Dermis microvascular lymphatic vessel endothelial cell (primary cell): ENCODE measurements at regions not wholly inside any gene's neighbourhood (a gene's known extent, or its start where the extent isn't known, plus 50 kb on each side); places are given as distances from the start of the nearest gene placed in this dataset.

ENCODE experiments used
- DNase-seq, 2 donors: peaks; one replicate each; pipeline versions ENCODE4 v3.0.0 to v3.0.0-alpha.2; 2010; ENCODE audit warnings: low read depth in 2 of 2

DNA sequence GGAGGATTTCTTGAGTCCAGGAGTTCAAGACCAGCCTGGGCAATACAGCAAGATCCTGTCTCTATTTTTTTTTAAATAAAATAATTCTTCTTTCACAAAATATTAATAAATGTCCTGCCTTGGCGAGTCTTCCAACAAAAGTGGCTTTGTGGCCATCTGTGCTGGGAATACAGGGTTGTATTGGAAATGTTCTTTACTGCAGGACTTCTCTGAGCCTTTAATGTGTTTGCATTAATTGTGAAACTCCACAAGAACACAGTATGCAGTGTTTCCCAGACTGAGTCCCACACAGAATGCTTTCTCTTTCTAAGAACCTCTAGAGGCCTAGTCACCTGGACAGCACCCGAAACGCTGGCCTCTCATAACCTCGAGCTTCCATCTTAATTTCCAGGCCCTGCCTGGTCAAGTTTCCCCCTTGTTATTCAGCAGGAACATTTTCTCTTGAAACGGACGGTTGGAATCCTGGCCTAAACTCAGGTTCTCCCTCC is 85.4 kb upstream of the ARRDC4 start:
- no peak for DNase-seq

DNA sequence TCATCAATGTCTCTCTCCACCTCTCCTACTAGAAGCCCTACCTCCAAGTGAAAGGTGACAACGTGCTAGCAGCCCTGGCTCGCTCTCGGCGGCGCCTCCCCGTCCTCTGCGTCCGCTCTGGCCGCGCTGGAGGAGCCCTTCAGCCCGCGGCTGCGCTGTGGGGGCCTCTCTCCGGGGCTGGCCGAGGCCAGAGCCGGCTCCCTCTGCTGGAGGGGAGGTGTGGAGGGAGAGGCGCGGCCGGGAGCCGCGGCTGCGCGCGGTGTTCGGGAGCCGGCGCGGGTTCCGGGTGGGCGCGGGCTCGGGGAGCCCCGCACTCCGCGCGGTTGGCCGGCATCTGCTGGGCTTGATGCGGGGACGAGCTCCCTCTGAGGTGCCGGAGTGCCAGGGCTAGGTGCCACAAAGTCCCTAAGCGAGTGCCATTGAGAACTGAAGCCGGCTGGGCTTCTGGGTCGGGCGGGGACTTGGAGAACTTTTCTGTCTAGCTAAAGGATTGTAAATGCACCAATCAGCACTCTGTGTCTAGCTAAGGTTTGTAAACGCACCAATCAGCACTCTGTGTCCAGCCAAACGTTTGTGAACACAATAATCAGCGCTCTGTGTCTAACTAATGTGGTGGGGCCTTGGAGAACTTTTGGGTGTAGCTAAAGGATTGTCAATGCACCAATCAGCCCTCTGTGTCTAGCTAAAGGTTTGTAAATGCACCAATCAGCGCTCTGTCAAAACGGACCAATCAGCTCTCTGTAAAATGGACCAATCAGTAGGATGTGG is 84.8 kb upstream of the ARRDC4 start:
- no peak for DNase-seq

DNA sequence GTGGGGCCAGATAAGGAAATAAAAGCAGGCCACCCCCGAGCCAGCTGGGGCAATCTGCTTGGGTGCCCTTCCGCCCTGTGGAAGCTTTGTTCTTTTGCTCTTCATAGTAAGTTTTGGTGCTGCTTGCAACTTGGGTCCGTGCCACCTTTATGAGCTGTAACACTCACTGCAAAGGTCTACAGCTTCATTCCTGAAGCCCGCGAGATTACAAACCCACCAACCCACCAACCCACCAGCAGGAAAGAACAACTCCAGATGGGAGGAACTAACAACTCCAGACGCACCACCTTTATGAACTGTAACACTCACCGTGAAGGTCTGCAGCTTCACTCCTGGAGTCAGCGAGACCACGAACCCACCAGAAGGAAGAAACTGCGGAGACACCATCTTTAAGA is 84.2 kb upstream of the ARRDC4 start:
- DNase-seq: no peak

DNA sequence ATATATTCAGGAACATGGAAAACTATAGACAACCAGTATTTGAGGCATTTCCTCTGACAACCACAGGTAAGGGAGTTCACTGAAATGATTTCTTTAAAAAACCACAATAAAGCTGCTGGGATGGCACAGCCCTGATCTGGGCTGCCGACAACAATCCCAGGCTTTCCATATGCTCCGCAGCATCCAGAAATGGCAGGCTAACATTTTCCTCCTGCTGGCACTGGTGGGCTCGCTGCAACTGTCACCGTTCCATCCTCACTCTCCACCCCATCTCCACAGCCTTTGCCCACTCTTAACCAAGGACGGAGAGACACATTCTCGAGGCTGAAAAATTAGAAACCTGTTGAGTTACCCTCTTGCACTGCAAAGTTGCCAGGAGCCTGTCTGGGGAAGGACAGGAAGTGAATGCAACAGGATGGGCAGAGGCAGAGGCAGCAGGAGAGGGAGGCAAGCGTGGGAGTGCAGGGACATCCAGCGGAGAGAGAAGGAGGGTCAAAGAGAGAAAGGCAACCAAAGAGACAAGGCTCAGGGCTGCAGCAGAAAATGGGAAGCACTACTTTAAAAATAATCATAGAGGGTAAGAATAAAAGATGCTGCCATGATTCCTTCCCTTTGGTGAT is 79.0 kb upstream of the ARRDC4 start:
- DNase-seq: no peak

DNA sequence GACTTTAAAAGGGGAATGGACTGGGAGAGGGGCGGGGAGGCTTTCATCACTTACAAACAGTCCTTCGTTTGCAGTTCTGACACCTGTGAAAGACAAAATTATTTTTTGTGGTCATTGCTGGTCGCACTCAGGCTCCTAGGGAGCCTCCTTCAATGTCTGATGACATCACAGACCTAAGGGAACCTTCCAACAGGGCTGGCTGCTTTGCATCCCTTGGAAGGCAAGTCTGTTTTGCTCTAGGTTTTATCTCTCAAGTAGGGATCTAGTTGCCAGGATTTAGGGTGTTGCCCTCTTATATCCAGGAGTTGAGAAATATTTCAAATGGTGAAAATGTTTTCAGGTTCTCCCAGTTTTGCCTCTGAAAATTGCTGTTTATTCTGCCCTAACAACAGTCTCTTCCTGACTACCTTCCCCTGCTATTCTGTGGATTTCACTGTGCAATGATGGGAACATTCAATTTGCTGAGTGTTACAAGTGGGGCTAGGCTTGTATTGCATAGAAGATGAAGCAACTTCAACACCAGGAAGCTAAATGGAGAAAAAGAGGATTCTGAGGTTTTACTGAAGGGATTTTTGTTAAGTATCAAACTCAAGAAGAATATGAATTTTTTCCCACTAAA is 75.9 kb upstream of the ARRDC4 start:
- no peak for DNase-seq

DNA sequence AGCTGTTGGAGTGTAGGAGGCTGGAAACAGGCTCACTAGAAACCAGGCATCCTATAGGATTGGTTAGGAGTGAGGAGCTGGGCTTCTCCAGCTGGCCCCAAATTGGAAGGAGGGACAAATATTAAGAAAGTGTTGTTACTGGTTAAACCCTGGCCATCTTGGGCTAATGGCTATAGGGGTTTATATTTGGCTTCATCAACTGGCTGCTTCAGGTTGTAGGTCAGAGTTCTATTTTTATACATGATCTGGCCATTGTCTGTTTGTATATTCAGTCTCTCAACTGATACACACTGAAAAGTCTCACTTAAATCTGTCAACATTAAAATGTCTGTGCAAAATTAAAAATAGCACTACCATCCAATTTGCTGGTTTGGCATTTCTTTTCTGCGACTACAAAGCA is 70.2 kb upstream of the ARRDC4 start:
- DNase-seq: no peak

DNA sequence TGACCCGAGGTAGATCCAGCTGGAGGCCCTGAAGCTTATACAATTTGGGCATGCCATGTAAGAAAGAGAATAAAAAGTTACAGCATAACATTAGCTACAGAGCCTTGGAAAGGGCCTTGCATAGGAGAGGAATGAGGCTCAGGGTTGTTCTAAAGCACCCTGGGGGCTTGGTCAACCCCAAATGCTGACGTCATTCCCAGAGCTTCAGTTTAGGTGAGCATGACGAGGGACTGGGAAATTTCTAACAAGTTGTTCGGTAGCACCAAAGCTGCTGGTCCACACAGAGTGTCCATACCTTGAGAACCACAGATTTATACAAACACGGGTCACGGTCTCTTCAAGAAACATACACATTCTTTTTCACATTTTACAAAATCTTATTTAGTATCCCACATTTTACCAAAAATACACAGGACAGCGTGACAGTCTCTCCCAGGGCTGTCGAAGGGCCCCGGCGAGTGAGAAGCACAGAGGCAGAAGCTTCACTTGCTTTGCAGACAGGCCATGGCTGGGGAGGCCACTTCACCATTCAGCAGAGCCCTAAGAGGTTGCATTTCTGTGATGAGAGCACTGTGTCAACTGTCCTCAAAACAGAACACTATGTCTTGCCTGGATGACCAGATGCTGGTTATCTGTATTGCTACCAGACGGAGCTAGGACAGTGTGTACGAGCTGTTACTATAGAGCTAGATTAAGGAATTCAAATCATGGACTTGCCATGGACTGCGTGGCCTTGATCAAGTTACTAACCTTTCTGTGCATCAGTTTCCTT is 68.2 kb upstream of the ARRDC4 start:
- DNase-seq: no peak

DNA sequence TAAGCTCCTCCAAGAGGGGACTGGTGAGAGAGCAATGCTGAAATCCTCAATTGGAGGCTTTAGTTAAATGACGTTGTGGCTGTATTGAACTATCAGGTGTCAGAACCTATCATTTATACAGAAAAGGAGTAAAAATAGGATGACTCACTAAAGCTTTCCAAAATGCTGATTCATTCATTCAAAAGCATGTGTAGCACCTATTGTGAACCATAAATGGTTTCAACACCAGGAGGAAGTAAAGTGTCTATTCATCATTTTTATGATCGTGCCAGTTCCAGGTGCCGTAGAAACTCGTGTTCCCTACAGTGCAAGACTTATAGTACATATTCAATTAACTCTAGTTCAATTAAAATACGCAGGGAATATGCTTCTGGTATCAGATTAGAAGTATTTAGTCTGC is 66.5 kb upstream of the ARRDC4 start:
- no peak for DNase-seq

DNA sequence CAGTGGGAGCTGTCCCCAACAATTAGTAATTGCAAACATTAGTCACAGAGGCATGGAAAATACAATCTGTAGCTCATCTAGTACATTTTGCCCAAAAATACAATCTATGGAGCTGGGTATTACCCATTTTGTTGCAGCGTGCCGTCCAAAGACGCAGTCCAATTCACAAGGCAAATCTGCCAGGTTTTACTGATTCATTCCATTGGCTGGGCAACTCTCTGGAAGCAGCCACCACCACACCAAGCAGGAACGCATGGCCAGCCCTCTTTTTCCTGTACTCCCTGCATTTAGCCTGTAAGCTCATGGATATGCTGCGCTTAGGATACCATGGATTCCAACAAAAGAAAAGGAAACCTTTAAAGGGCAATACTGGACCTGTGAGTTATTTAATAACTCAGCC is 60.5 kb upstream of the ARRDC4 start:
- DNase-seq: no peak

DNA sequence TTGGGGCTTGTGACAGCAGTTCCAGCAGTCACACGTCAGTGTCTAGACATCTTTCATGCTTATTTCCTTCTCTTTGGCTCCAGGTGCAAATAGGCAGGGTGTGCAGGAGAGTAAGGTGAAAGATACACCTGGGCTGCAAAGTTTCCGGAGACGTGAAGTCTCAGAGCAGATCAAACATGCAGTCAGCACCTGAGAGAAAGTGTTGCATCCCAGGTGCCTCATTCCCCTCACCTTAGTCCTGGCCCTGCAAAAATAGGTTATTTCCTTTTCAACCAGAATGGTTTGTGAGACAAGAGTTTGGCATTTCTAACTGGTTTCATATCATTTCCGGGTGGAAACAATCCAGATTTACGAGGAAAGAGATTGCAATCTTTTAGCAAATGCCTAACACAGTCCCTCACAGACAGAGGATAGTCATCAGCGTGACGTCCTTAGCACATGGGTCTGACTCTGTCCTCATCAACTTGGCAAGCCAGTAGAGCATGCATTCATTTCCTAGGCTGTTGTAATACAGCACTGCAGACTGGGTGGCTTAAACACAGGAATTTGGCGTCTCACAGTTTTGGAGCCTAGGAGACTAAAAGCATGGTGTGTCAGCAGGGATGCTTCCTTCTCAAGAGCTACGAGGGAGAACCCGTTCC is 58.2 kb upstream of the ARRDC4 start:
- DNase-seq: no peak

DNA sequence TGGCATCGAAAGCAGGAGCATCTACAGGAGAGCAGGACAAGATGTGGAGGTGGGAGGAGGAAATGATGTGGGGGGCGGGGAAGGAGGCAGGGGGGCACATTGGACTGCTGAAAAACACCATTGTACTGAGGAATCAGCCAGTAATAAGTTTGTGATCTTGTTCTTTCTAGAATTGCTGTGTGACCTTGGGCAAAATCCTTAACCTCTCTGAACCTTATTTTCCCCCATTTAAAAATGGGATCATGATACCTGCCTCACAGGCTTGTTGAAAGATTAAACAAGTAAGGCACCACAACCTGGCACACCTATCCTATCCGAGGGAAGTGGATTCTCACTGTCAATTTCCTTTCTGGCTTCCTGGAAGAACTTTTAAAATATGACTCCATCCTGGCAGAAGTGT is 56.9 kb upstream of the ARRDC4 start:
- DNase-seq: no peak

DNA sequence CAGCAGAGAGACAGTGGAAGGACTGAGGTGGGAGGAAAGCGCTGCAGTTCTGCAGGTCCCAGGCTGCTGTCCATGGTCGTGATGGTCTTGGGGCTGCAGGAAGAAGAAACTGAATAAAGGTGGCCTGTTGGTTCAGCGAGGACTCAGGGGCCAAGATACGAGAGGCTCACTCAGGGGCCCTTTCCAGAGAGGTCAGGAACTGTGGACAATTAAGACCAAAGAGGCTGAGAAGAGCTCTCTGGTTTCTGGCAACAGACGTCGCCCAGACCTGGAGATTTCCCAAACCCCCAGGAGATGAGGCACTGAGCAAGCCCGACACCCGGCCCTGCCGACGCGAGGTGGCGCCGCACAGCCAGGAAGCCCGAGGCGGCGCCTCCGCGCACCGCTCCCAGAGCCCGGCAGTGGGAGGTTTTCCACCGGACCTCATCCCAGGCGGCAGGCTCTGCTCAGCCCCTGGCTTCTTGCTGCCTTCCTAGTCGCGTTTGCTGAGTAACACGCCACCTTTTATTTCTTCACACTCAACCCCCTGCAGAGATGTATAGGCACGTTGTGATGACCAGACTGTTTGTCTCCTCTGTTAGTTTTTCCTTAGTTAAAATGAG is 56.4 kb upstream of the ARRDC4 start:
- DNase-seq: peak; percentile 11 to 33

DNA sequence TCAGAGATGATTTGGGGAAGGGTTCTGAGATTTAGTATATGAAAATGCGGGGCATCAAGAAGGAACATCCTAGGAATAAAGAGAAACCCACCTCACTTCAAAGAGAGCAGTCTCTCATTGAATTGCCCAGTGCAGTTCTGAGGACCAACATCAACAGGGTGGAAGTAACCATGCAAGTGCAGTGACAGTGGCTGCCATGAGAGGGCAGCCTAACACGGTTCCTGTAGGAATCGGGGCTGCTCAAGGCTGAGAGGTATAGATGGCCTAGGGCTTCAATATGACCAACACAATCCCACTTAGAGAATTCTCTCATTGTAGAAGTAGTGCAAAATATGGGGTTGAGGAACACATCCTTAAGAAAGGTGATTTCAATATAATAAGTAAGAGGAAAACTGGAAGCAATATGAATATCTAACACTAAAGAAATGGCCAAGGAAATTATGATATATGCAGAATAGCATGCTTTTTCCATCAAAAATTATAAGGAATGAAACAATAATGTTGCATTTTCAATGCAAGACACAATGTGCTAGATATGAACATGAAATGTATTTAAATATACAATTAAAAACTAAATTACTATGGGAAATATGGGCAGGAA is 51.1 kb upstream of the ARRDC4 start:
- DNase-seq: peak; percentile 25 to 52
